Right lobe of liver (tissue), 6 donors: ENCODE measurements at regions not wholly inside any gene's neighbourhood (a gene's known extent, or its start where the extent isn't known, plus 50 kb on each side); places are given as distances from the start of the nearest gene placed in this dataset.

Experiments used
- ATAC-seq, 4 donors: fragments of 200-7000 bp; cut with Tn5 transposase; one replicate each; pipeline ENCODE4 v1.9.1; 2020; ENCODE audit warnings: mild to moderate bottlenecking in 4 of 4, moderate library complexity in 4 of 4
- DNase-seq, 3 donors: peaks; one replicate each; pipeline ENCODE4 v3.0.0-alpha.2; 2020
- H3K27ac ChIP-seq, 3 donors: fragments of 200-600 bp; one replicate each; pipeline ENCODE4 v1.8.0; 2022
- H3K27me3 ChIP-seq, 2 donors: fragments of 200-600 bp; one replicate each; pipeline ENCODE4 v1.8.0; 2022
- H3K36me3 ChIP-seq, 4 donors: fragments of 200-600 bp; sonication (generic) in 1 of 4; one replicate each; pipeline versions ENCODE4 v1.5.1 to v1.8.0; 2017 to 2022; ENCODE audit warnings: control low read depth in 1 of 4
- H3K4me1 ChIP-seq, 4 donors: fragments of 200-600 bp; sonication (generic) in 1 of 4; one replicate each; pipeline versions ENCODE4 v1.5.1 to v1.8.0; 2017 to 2022; ENCODE audit warnings: control low read depth in 1 of 4
- H3K4me3 ChIP-seq, 3 donors: fragments of 200-600 bp; one replicate each; pipeline ENCODE4 v1.8.0; 2022
- H3K9me3 ChIP-seq, 4 donors: fragments of 200-600 bp; sonication (generic) in 1 of 4; one replicate each; pipeline versions ENCODE4 v1.5.1 to v1.8.0; 2017 to 2022; ENCODE audit warnings: control low read depth in 1 of 4
- CTCF ChIP-seq, 4 donors: fragments of 200-600 bp in 3 of 4; fragments of 450-650 bp in 1 of 4; IDR thresholded peaks; one replicate each; pipeline versions ENCODE4 v1.5.1 to v1.8.0; 2016 to 2022; ENCODE audit warnings: antibody characterized with exemption in 4 of 4, mild to moderate bottlenecking in 2 of 4
- POLR2A ChIP-seq: fragments of 450-650 bp; IDR thresholded peaks from one replicate; pipeline ENCODE4 v1.6.1; 2017; ENCODE audit warnings: antibody characterized with exemption, mild to moderate bottlenecking
- WGBS: methylation state at CpG from one replicate; pipeline ENCODE4 v1.1.6; 2018; ENCODE audit warnings: low coverage, low lambda C conversion rate; ENCODE audit not compliant: insufficient coverage; ENCODE audit errors: missing lambda C conversion rate; 5-methylcytosine and 5-hydroxymethylcytosine counted together
- intact Hi-C, 2 donors: fragments of 100-400 bp; cut with DNase I; formaldehyde crosslinking; loops; one replicate each; pipeline versions ENCODE4 v1.11.2 to v1.14.1; 2022
- donor health status: DM: no; HTN: yes; CAD: no.
- donor health status: DM: no; HTN: no; CAD: no.
- donor health status: DM: no; HTN: no; CAD: no.
- donor health status: DM: no; HTN: yes; CAD: no.
- donor health status: DM: no; HTN: yes; CAD: no.

- no peak for DNase-seq
Observed at GRCh38 chr12:75814851-75815754, 216.5 kb downstream of the PHLDA1 start.

GRCh38 chr12:75813072-75813471, 218.5 kb downstream of the PHLDA1 start:
- Histone ChIP-seq H3K4me3 (no peak overlapping the region), H3K9me3 (no peaks in the 10 kb centered on the region), H3K27ac (no peak overlapping the region), H3K27me3 (no peaks in the 10 kb centered on the region), H3K36me3 (no peaks in the 10 kb centered on the region), H3K4me1 (no peaks in the 10 kb centered on the region)
- WGBS = 23% methylated on average over 1 of the region's 1 CpG
- no peak for TF ChIP-seq POLR2A
- no peak for TF ChIP-seq CTCF (IDR thresholded peaks at IDR 0.05)
- intact Hi-C loops = loop anchor here in 1 of 2 donors (10.0 kb wide), 1 partner anchor 222 kb away; the partner anchor contains the start of gene PHLDA1
- DNase-seq (no peak), ATAC-seq (no peak)

More at GRCh38 chr12:75814851-75815754, 216.5 kb downstream of the PHLDA1 start:
- H3K4me1 ChIP-seq = no peaks in the 10 kb centered on the region
- TF ChIP-seq POLR2A (no peak), CTCF (IDR thresholded peaks at IDR 0.05) (no peak)
- no peaks in the 10 kb centered on the region for H3K9me3 ChIP-seq
- no peak overlapping the region for H3K27ac ChIP-seq
- intact Hi-C loops = loop anchor here in 1 of 2 donors (10.0 kb wide), 1 partner anchor 220 kb away; the partner anchor contains the start of gene PHLDA1
- no peak overlapping the region for H3K4me3 ChIP-seq
- ATAC-seq = peak; percentile 33 to 63 (median 55)
- WGBS = 58% methylated on average over 6 of the region's 6 CpGs
- no peaks in the 10 kb centered on the region for H3K27me3 ChIP-seq
- no peaks in the 10 kb centered on the region for H3K36me3 ChIP-seq

- Histone ChIP-seq H3K4me3 (no peak overlapping the region), H3K27ac (no peak overlapping the region), H3K36me3 (no peaks in the 10 kb centered on the region), H3K9me3 (no peaks in the 10 kb centered on the region), H3K4me1 (no peaks in the 10 kb centered on the region), H3K27me3 (no peaks in the 10 kb centered on the region)
- TF ChIP-seq POLR2A = no peak
- no peak for TF ChIP-seq CTCF (IDR thresholded peaks at IDR 0.05)
- DNase-seq (no peak), ATAC-seq (no peak)
- 55% methylated on average over 7 of the region's 9 CpGs for WGBS
- intact Hi-C loops = loop anchor here in 1 of 2 donors (10.0 kb wide), 1 partner anchor 222 kb away; the partner anchor contains the start of gene PHLDA1
Observed at GRCh38 chr12:75812271-75813018, 219.1 kb downstream of the PHLDA1 start.

- Histone ChIP-seq H3K27ac (no peak overlapping the region), H3K36me3 (no peaks in the 10 kb centered on the region), H3K4me3 (no peak overlapping the region), H3K9me3 (no peaks in the 10 kb centered on the region), H3K27me3 (no peaks in the 10 kb centered on the region), H3K4me1 (no peaks in the 10 kb centered on the region)
- TF ChIP-seq CTCF (IDR thresholded peaks at IDR 0.05) (no peak), POLR2A (no peak)
- WGBS = 71% methylated on average over 2 of the region's 2 CpGs
- ATAC-seq (no peak), DNase-seq (no peak)
- intact Hi-C loops = loop anchor here in 1 of 2 donors (10.0 kb wide), 1 partner anchor 225 kb away; the partner anchor contains the start of gene PHLDA1
Observed at GRCh38 chr12:75809746-75810145, 221.8 kb downstream of the PHLDA1 start.
